SKM-1 (cell line): ENCODE measurements at regions not wholly inside any gene's neighbourhood (a gene's known extent, or its start where the extent isn't known, plus 50 kb on each side); places are given as distances from the start of the nearest gene placed in this dataset.
A peak's percentile ranks its signal among the peaks of the same experiment; 100 is the strongest.
"Not testable (repeated sequence)": the region's sequence is repeated elsewhere in the genome, so short reads cannot be mapped to it uniquely, and the experiment has no call there.

Experiments
- DNase-seq: peaks from one replicate; lab custom pipeline; 2025; ENCODE audit not compliant: unreplicated experiment; lab: John Stamatoyannopoulos, UW

DNA sequence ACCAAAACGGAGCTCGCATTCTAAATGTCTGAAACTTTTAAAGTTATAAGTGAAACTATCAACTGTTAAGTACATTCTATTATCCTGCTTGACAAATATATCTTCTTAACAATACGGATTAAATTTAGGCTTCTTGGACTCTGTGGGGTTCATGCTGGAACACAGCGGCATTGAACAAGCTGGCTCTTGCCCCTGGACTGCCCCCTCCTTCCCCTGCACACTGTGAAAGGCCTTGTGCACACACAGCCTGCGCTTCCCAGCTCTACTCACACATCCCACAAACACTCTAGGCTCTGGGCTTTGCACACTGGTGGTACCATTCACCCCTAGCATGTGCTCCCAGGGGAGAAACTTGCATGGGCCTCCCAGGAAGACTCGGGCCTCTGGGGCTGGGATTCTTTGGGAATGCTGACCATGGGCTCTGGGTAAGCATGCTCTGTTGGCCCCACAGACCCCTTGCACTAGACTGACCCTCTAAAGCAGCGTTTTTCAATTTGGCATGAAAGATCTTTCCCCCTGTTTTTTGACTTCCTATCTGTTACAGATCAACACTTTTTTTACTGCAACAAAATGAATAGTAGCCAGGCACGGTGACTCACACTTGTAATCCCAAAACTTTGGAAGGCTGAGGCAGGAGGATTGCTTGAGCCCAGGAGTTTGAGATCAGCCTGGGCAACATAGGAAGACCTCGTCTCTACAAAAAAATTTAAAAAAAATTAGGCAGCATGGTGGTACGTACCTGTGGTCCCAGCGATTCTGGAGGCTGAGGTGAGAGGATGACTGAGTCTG lies 96.2 kb upstream of the CPM start:
- no peak for DNase-seq

DNA sequence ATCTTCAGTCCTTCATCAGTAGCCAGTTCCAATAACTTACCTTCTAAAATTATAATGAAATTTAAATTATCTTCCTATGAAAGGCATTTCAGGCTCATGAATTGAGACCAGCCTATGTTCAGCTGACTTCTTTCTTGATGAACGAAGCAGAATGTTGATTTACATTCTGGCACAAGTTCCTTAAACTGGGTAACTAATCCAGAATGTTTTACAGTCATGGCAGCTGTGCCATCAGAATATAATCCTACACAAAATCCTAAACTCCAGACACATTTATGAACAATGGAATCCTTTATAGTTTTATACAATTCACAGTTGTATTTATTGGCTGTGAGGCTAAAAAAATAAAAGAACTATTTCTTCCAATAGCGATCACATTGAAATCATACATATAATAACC lies 97.3 kb upstream of the CPM start:
- no peak for DNase-seq

DNA sequence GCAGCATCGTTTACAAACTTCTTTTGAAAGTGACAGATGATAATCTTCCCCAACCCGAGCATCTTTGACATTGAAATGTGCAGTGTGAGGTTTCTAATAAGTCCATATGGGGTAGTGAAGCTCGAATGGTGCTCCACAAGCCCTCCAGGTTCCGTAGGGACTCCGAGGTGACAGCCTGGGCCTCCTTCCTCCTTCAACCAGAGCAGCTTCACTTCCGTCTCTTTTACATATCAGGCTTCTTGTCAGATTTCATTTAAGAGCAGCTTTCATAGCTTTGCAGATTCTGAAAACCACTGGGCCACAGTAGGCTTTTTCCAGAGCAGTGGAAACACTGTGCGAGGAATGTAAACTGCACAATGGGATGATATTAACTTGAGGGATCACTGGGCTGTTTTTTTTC lies 103.6 kb upstream of the CPM start:
- no peak for DNase-seq

DNA sequence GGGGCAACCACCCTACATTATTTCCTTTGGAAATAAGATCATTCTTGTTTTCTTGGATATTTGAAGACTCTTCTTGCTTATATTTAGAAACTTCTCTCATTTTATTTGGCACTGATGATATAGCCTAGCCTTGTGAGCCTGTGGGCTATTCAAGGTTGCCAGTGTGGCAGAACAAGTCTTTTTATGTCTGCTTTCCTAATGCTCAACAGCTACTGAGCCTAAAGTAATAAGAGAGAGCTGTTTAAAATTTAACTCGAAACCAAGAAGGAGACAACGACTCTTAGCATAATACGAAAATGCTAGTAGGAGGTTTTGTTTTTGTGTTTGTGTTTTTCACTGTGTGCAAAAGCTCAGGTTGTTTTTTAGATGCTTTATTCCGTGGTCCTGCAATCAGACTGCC lies 104.0 kb upstream of the CPM start:
- DNase-seq: no peak

DNA sequence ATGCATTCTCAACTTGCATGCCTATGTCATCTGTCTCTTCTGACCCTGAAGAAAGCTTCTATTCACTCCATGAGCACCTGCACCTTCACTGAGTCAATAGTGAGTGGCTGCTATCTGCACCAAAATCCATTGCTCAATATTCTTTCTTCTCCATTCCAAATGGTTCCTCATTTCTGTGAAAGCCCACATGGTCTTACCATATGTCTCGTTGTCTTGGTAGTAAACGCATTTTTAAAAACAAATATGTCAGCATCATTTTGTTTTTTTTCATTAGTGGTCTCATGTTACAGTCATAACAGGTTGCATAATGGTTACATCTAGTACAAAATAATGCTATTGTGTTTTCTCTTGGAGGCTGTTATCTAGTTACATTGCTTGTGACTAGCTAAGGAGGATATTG lies 106.9 kb upstream of the CPM start:
- DNase-seq: peak; percentile 53

DNA sequence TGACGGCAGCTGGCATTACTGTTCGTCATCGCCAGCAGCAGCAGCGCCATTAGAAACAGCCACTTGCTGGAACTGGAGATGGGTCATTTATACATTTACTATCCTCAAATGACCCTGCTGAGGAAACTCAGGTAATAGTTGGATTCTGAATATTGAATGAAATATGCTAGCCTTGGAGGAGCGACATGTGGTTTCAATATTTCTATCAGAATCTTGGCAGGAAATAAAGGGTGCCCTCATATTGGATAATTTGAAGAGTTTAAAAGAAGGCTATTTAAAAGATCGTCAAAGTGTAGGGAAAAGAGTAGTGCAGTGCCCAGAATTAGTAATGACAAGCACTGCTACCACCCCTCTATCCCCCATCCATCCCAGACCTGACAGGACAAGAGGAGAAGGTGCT lies 109.6 kb upstream of the CPM start:
- DNase-seq: no peak

DNA sequence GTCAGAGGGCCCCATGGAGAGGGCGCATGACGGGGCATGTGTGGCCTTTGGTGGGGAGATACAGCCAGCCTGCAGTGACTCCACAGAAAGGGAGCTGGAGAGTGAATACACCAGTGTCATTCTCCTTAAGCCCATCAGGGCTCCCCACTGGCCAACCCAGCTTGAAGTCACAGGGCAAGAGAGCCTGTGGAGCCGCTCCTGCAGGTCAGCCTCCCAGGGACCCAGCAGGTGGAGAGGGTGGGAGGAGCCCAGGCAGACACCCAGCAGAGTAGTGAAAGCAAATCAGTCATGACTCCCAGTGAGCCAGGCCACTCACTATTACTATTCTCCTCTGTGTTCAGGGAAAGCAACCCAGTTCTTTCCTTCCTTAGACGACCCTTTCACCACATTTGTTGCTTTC lies 110.0 kb upstream of the CPM start:
- no peak for DNase-seq

DNA sequence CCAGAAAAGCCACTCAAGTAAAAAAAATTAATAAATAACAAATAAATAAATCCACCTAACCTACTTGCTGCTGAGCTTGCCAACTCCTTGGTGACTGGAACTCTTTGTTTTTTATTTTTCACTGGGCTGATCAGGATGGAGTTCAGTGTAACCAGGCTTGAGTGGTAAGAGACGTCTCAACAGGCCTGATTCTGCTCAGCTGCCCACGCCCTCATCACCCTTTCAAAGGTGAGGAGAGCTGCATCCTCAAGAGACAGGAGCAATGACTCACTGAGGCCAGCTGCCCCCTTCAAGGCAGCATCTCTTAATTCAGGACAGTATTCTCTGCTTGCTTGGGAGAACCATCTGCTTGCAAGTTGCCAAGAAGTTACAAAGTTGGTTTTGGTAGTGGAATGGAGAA lies 111.9 kb upstream of the CPM start:
- DNase-seq: no peak

DNA sequence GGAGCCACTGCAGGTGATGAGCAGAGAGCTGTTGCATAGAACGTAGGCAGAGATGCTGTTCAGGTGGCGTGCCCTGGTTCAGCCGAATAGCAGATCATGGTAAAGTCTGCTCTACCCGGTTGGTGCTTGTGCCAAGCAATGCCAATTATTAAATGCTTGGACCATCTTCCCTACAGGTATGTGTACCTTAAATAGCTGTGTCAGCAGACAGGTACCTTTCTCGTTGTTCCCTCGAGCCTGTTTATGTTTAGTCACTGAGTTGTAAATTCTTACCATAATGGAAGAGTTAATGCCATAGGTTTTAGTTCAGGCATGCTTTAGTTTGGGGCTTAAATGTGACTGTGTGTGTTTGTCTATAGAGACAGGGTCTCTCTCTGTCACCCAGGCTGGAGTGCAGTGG lies 112.5 kb upstream of the CPM start:
- DNase-seq: no peak

DNA sequence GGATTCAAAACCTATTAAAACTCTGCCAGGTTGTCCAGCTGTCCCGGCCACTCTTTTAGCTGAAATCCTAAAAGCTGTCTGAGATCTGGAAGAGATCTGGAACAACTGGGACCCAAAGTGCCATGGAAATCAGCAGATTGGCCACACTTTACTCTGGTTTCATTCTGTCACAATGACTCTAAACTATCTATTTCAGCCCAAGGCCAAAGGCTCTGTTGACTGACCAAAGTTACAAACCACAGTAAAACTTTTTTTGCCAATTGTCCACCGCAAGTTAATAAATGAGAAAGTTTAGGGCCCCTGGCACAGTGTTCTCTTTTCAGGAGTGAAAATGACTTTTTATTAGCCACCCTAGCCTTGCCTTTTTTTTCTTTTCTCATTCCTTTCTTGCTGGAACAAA lies 113.4 kb upstream of the CPM start:
- DNase-seq: no peak

DNA sequence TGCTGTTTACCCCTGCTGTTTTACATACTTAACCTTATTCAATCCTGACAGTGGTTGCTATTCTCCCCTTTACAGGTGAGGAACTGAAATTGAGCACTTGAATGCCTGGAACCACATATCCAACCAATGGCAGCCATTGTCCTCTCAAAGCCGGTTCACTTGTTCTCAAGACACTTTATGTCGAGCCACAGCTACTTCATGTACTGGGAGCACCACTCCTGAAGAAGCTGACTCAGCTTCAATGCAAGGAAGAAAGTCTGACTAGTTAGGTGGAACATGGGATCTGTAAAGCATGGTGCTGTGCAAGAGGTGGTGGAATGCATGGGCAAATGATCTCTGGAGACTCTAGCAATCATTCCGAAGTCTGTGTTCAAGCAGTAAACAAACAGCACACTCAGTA lies 113.9 kb upstream of the CPM start:
- no peak for DNase-seq

DNA sequence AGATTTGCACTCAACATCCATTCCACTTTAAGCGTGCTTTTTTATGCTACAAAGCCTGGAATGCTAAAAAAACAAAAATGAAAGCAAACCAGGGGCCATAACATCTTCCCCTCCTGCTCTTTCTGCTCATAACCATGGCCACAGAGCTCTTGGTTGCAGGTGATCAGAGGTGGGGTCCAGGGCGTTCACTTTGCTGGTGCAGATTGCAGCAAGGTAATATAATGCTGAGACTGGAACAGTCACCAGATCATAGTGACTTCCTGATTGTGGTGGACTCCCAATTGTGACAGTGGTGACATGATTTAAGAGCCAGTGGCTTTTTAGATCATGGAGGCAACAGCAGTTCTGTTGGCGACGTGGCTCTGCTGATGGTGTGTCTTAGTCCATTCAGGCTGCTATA lies 115.0 kb upstream of the CPM start:
- no peak for DNase-seq

DNA sequence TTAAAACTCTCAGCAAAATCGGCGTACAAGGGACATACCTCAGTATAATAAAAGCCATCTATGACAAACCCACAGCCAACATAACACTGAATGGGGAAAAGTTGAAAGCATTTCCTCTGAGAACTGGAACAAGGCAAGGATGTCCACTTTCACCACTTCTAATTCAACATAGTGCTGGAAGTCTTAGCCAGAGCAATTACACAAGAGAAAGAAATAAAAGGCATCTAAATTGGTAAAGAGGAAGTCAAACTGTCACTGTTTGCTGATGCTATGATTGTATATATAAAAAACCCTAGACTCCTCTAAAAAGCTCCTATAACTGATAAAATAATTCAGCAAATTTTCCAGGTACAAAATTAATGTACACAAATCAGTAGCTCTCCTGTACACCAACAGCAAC lies 116.9 kb upstream of the CPM start:
- not testable (repeated sequence) for DNase-seq

DNA sequence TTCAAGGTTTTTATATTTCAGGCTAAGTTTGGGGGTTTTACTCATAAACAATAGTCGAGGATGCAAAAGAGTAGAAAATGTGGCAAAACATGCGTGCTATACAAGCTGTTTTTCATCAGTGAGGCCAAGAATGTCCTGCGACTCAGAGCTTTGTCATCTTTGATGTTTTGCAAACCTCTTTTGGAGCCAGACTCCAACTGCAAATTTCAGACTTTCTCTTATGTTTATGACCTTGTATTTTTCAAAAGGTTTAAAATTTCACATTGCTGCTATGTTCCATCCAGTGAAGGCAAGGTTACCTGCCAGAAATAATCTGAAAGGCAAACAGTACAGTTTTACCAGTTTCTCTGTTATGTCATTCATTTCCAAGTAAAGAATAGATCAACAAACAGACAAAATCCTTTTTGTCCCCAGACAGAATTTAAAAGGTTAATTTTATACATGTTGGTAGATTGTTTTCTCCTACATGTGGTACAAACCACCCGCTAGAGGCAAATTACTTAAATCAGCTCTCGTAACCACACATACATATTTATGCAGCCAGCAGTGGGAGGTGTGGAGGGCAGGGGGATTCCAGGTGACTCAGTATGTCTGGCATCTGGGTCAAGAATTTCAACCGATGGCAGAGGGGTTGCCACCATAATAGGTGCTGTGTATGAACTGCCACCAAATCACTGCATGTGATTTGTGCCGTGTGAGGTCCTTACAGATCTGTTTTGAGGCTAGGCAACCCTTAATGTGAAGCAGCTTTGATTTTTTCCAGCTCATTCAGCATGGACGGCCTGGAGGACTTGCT lies 119.8 kb upstream of the CPM start:
- DNase-seq: no peak

DNA sequence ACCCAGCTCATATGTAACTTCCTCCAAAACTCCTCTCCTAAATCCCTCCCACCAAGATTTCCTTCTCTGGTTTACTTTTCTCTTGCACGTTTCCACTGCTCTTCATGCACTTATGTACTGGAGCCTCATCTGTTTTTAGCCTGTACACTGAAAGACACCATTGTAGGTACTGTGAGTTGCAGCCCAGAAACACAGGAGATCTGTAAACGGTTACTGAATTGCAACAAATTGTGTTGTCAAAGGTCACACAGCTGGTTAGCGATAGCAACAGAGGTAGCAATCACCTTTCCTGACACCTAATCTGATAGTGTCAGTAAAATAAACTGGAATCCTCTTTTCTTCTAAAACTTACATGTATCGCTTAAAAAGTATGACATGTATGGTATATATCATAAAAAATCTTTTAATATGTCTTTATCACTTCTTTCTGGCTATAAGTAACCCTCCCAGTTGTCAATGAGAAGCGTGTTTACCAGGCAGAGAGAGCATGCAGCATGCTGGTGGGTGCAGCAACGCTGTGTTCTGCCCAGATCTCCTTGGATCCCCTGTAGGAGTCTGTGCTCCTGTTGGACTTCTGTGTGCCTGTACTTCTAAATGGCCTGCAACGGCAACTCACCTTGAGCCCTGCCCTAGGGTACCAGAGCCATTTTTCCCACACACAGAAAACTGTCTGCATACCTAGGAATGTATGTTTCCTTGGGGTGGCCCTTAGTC lies 121.5 kb upstream of the CPM start:
- no peak for DNase-seq

DNA sequence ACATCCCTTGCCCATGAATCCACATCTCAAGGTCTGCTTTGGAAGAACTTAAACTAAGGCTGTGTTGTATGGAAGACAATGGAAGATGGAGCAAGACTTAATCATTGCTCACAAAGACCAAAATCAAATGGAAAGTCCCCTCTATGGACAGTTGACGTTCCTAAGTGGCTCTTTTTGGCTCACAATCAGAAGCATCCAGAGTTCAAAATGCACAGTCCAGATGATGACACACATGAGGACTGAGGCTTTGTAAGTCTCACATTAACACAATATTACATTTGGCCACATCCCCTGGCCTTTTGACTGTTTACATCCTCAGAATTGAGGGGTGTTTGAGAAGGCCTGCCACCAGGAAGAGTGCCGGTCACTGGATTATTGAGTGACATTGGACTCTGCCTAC lies 122.3 kb upstream of the CPM start:
- DNase-seq: no peak

DNA sequence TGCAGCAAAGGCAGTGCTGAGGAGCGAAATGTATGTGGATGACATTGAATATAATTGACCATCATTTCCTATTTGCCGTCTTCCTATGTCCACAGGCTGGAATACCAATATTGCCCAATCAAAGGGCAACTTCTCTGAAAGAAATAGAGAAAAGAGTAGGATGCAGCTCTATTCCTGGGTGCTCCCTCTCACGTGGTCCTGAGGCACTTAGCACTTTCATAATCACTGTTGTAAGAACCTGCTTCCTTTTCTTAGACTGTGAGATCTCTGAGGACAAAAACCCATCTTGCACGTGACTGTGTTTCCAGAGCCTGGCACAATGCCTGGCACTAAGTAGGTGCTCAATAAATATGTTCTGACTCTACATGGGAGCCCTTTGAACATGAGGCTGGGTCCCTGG lies 122.7 kb upstream of the CPM start:
- peak; percentile 11 for DNase-seq

DNA sequence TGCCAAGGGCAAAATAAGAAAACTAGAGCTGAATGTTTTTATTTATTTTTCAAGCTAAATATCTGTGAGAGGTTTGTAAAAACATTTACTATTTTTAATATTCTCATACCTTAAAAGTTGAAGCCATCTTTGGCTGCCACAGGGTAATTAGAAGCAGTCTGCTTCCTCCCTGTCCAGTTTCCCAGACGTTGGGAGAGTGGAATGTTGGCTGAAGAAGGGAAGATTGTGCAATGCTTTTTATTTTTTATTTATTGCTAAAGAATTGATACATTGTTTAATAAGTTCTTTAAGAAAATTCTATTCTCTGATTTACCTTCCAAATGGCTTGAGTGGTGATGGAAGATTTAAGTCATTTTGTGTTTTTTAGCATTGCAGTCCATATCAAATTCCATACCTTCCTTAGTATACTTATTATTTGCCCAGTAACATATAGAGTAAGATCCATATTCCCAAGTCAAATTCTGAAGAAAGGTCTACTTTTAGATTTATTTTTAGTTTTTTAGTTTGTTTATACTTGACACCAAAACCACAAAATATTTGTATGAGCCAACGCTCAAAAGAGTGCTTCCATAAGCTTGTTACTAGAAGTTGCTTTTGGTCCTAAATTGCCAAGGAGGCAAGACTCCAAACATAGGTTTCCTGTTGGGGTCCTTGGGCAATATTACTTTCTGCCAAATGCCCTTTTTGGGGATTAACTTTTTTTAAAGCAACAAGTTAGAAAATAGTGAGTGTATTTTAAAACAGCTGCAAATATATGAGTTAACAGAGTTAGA lies 124.0 kb upstream of the CPM start:
- DNase-seq: no peak

DNA sequence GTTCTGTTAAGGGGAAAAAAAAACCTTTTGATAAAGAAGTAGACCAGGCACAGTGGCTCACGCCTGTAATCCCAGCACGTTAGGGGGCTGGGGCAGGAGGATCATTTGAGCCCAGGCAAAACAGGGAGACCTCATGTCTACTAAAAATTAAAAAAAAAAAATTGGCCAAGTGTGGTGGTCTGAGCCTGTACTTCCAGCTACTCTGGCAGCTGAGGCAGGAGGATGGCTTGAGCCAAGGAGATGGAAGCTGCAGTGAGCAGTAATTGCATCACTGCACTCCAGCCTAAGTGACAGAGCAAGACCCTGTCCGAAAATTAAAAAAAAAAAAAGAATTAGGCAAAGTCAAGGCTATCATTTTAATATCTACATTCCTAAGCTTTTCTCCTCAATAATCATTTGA lies 124.8 kb upstream of the CPM start:
- DNase-seq: no peak

DNA sequence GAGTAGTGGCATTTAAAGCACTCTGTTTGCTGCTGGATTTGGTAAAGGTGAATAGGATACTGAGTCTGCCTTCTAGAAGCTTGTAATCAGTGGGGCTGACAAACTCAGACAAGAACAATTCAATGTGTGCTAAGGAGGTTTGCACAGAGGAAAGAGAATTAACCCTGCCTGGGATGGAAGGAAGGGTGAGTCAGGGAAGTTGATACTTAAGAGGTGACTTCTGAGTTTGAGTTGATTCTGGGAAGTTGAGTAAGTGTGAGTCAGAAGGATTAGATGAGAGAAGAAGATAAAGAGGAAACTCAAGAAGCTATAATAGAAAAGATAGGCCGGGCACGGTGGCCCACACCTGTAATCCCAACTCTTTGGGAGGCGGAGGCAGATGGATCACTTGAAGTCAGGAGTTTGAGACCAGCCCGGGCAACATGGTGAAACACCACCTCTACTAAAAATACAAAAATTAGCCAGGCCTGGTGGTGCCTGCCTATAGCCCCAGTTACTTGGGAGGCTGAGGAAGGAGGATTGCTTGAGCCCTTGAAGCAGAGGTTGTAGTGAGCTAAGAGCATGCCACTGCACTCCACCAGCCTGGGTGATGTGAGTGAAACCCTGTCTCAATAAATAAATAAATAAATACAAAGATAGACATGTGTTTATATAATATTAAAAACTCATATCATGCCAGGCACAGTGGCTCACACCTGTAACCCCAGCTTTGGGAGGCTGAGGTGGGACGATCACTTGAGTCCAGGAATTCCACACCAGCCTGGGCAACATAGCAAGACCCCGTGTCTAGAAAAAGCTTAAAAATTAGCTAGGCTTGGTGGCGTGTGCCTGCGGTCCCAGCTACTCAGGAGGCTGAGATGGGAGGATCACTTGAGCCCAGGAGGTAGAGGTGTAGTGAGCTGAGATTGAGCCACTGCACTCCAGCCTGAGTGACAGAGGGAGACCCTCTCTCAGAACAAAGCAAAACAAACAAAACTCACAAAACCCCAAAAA lies 126.8 kb upstream of the CPM start:
- no peak for DNase-seq
